GM21526 (cell line): ENCODE measurements at regions not wholly inside any gene's neighbourhood (a gene's known extent, or its start where the extent isn't known, plus 50 kb on each side); places are given as distances from the start of the nearest gene placed in this dataset.

Experiments
- ATAC-seq: cut with Tn5 transposase; IDR thresholded peaks from one replicate; pipeline ENCODE4 v1.9.1; 2021; ENCODE audit warnings: moderate library complexity; ENCODE audit not compliant: unreplicated experiment, low FRiP score

GRCh38 chr4:38230121-38230801, 270.1 kb downstream of the PTTG2 start:
- no peak for ATAC-seq

- no peak for ATAC-seq
Observed at GRCh38 chr4:38230821-38231563, 270.8 kb downstream of the PTTG2 start.

GRCh38 chr4:38231626-38232025, 271.4 kb downstream of the PTTG2 start:
- ATAC-seq = no peak

GRCh38 chr4:38232741-38233140, 272.5 kb downstream of the PTTG2 start:
- ATAC-seq = no peak

GRCh38 chr4:38233727-38234480, 273.7 kb downstream of the PTTG2 start:
- ATAC-seq = no peak

GRCh38 chr4:38235354-38235753, 275.2 kb downstream of the PTTG2 start:
- no peak for ATAC-seq

- no peak for ATAC-seq
Observed at GRCh38 chr4:38236003-38236402, 275.8 kb downstream of the PTTG2 start.

- no peak for ATAC-seq
Observed at GRCh38 chr4:38236503-38236902, 276.3 kb downstream of the PTTG2 start.

GRCh38 chr4:38237139-38237538, 276.9 kb downstream of the PTTG2 start:
- no peak for ATAC-seq

- ATAC-seq = no peak
Observed at GRCh38 chr4:38241541-38241940, 281.3 kb downstream of the PTTG2 start.

- no peak for ATAC-seq
Observed at GRCh38 chr4:38242101-38242500, 281.9 kb downstream of the PTTG2 start.

- no peak for ATAC-seq
Observed at GRCh38 chr4:38242822-38243387, 282.7 kb downstream of the PTTG2 start.

GRCh38 chr4:38243388-38244053, 283.3 kb downstream of the PTTG2 start:
- ATAC-seq = no peak

GRCh38 chr4:38254825-38255224, 294.6 kb downstream of the PTTG2 start:
- no peak for ATAC-seq

GRCh38 chr4:38255572-38255971, 295.4 kb downstream of the PTTG2 start:
- no peak for ATAC-seq

- ATAC-seq = no peak
Observed at GRCh38 chr4:38266616-38267015, 306.4 kb downstream of the PTTG2 start.

- no peak for ATAC-seq
Observed at GRCh38 chr4:38268108-38268820, 308.1 kb downstream of the PTTG2 start.

- no peak for ATAC-seq
Observed at GRCh38 chr4:38268837-38269236, 308.6 kb downstream of the PTTG2 start.

- no peak for ATAC-seq
Observed at GRCh38 chr4:38273407-38273806, 313.2 kb downstream of the PTTG2 start.
